GM21381 (cell line): ENCODE measurements at regions not wholly inside any gene's neighbourhood (a gene's known extent, or its start where the extent isn't known, plus 50 kb on each side); places are given as distances from the start of the nearest gene placed in this dataset.

Experiments used
- ATAC-seq: cut with Tn5 transposase; IDR thresholded peaks from one replicate; pipeline ENCODE4 v1.9.1; 2021; ENCODE audit warnings: mild to moderate bottlenecking, moderate library complexity; ENCODE audit not compliant: unreplicated experiment

DNA sequence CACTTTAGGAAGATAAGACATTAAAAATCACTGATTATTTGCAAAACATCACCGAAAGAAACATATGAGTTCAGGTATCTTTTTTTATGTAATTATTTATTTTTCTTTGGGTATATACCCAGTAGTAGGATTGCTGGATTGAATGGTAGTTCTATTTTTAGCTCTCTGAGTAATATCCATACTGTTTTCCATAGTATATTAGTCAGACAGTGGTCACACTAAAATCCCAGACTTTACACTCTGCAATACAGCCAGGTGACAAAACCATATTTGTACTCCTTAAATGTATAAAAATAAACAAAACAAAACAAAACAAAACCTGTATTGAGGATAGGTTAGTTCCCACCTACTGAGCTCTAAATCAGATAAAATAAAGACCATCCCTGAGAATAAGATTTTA lies 1024.3 kb upstream of the EYS start:
- no peak for ATAC-seq

DNA sequence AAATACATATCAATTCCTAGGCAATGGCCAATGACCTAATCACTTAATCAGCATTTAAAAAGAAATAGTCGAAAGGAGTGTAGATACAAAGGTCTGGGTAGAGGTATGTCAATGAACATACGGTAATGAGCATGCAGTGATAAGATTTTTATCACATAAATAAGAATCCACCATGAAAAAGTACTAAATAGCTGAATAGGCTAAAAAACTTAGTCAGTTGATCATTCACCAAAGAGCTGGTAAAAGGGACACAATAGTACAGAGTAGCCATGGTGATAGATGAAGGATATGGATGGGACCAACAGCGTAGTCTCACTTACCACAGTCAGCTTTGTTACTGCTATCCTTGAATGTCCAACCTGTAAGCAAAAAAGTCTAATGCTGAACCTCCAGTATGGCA lies 1018.6 kb upstream of the EYS start:
- no peak for ATAC-seq

DNA sequence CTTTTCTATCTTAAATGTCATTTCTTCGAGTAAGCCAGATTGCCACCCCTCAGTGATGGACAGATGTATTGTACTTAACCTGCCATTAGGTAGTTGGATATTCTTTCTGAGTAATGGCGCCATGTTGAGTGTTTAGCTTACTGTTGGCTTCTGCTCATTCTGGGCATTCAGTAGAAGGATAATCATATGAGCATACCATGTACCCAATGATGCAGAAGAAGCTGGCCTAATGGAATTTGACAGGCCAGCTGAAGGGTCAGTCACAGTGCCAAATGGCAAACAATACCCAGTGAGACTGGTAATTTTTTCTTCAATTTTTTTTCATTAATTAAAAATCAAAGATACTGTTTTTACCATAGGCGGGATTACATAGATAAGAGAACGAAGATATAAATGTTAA lies 1010.8 kb upstream of the EYS start:
- no peak for ATAC-seq

DNA sequence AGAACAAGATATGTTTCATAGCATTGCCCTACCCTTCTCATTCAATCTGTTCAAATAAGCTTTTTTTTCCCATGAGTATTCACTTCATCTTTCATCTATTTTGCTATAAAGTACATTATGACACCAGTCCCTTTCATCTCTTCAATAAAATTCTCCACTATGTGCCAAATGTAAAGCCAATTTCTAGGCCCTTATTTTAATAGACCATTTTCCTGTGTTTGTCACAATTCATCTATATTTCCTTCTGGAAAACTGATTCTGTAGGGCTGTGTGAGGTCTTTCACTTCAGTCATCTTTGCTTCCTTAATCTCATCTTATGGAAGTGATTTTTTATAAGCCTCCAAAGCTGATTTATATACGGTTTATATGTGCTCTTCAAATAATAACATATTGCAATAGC lies 992.4 kb upstream of the EYS start:
- ATAC-seq, result no peak

DNA sequence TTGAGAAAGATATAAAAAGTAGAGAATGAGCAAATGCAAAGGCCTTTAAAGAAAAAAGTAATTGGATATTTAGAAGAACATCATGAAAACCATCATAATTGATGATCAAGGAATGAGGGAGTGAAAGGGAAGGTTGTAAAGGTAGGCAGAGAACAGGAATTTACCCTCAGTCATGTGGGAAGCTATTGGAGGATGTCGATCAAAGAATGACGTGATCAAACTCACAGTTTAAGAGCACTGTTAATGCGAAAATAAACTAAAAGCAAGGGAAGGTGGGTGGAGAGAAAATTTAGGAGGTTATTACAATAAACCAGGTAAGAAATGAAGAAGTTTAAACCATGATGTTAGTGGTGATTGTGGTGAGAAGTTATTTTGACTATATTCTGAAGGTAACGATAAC lies 982.6 kb upstream of the EYS start:
- ATAC-seq, result no peak

DNA sequence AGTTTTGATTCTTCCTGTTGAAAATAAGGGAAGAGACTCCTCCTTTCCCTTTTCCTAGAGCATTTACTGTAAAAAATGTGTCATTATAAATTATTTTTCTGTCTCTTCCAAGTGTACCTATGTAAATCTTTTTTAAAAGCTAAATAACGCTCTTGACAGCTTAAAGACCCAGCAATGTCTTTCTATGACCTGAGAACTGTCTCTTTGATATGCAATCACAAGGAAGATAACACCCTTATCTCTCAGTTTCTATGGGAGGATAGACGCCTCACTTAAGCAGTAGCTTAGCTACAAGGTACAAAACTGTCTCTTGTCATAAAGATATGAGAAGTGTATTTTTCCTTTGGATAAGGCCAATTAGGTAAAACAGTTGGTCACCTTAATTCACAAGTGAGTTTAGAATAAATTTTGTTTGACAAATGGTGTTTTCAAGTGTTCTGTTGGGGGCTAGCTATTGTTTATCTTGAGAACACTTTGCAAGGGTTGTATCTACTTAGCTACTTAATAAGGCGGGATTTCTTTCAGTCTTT lies 980.6 kb upstream of the EYS start:
- no peak for ATAC-seq

DNA sequence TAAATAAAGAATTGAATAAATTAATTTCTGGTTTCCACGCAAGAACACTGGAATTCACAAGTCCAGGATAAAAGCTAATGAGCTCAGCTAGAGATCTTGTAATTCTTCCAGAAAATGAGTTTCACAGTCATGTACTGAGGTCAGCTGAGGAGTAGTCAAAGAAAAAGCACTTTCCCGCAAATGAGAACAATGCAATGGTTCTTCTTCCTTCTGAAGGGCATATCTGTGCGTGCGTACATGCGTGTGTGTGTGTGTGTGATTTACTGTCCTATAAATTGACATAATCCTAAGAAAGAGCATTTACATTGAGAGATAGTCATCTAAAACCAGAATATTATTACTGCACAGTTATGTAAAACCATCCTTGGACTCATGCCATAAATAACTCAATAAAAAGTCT lies 968.9 kb upstream of the EYS start:
- ATAC-seq, result no peak

DNA sequence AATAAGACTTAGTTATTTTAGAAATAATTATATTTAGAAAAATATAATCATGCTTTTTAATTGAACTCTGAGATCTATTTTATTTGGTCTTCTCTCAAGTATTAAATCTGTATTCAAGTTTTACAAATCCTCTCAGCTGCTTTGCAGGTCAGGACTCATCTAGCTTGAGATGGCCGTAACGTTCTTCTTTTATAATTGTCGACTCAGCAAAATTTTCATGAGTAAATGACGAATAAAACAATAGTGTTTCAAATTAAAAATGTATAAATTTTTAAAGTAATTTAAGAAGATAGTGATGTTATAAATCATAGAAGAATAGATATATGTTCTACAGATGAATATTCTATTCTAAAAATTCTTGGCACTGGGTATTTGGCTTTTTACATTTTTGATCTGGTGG lies 957.1 kb upstream of the EYS start:
- no peak for ATAC-seq

DNA sequence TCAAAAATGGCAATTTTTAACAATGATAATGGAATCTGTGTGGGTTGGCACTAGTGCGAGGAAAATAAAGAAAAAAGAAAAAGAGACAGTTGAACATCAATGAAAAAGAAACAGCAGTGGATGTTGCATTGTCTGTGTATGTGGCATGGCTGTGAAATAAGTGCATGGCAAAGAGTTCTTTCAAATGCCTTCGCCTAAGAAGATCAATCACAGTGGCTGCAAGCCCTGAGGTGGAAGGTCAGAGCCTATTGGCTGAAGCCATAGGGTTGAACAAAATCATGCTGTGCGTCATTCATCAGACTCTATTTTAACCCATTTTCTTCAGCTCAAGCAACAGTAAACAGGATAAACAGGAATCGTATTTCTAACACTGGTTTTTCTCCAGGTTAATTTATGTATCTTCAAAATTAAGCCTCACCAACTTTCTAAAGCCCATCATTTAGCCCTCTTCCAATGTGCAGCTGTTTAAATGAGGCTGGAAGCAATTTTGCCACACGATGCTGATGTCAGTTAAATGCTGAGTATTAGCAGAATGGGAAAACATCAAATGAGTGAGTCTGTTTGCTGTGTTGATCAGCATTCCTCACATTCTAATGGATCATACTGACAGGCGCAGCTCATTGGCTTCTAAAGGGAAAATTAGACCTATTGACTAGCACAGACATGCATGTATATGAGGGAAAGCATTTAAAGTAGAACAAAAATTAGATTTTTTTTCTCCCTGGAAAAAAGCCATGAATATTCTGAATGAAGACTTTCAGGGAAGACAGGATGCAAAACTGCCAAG lies 955.9 kb upstream of the EYS start:
- ATAC-seq, result no peak

DNA sequence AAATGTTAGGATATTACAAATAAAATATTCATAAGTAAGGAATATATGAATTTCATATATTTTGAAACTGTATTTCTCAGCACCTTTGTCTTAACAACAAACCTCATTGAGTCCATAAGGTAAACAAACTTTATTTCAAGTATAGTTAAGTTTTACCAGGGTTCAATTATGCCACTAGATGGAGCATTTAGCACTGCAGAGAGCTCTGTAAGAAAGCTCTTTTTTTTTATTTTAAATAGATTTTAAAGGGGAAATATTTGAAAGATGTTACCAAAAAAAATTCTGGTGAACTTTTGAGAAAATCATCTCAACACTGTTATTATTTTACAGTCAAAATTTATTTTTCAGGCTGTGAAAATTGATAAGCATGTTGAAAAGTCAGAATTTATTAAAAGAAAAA lies 955.2 kb upstream of the EYS start:
- ATAC-seq, result no peak

DNA sequence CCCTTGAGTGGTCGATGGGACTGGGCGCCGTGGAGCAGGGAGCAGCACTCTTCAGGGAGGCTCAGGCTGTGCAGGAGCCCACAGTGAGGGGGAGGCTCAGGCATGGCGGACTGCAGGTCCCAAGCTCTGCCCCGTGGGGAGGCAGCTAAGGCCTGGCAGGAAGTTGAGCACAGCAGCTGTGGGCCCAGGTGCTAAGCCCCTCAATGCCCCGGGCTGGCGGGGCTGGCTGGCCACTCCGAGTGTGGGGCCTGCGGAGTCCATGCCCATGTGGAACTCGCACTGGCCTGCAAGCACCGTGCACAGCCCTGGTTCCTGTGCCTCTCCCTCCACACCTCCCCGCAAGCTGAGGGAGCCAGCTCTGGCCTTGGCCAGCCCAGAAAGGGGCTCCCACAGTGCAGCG lies 948.4 kb upstream of the EYS start:
- ATAC-seq, result no peak

DNA sequence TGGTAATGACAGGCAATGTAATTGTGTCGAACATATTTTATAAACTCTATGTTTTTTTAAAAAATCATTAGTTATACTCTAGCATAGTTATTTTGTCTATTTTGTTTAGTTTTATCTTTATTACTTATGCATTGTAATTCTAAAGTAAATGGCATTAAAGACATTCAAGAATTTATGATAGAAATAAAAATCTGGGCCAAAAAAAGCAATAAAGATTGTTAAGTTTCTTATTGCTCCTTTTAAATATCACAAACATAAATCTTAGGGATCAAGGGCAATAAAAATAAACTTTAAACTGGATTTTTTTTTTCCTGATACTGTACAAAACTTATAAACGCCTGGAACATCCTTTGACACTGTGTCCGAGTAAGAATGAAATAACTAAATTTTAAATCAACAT lies 931.5 kb upstream of the EYS start:
- ATAC-seq, result no peak

DNA sequence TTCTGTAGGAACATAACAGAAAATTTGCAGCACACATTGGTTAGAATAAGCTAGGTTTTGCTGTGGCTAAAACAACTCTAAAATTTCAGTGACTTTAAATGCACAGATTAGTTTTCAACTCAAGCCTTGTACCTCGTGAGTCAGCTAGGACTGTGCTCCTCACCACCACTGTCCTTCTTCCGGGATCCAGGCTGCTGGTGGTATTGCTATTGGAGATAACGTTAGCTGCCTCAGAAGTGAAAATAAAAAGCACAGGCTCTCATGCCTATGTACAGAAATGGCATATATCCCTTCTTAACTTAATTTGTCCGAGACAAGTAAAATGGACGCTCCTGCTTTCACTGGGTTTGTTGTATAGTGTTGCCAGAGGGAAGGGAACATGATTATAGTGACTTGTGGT lies 931.1 kb upstream of the EYS start:
- no peak for ATAC-seq

DNA sequence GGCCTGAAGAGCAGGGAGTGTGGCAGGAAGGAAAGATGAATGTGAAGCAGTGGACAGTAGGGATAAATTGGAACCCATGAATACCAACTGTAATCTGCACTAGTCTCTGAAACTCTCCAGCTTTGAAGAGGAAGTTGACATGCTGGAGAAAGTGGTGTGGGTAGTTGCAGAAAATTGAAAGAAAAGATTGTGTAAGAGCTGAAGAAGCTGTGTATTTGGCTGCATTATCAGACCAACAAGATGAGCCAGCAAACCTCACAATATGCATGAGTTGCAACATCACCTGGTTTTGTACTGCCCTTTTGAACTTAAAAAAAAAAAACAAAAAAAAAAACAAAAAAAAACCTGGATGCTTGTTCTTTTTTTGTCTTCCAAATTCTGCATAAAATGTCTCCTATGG lies 921.9 kb upstream of the EYS start:
- no peak for ATAC-seq

DNA sequence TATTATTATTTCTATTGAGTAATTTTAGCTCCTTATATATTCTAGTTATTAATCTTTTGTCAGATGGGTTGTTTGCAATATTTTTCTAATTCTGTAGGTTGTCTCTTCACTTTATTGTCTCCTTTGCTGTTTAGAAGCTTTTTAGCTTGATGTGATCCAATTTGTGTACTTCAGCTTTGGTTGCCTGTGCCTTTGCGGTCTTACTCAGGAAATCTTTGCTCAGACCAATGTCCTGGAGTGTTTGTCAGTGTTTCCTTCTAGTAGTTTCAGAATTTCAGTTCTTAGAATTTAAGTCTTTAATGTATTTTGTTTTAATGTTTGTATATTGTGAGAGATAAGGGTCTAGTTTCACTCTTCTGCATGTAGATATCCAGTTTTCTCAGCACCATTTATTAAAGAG lies 916.0 kb upstream of the EYS start:
- no peak for ATAC-seq

DNA sequence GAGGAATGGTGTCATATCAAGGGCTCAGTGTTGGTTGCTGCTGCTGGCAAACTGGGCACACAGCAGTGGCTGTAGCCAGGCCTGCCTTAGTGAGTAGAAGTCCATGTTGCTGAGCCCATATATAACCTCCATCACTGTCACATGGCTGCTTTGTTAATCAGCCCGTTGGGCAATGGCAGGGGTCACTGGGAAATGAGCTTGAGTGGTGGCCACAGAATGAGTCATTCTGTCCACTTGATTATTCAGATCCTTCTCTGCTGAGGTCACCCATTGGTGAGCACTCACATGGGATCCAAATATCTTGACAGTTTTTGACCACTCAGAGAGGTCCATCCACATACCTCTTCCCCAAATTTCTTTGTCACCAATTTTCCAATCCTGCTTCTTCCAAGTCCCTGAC lies 898.9 kb upstream of the EYS start:
- no peak for ATAC-seq

DNA sequence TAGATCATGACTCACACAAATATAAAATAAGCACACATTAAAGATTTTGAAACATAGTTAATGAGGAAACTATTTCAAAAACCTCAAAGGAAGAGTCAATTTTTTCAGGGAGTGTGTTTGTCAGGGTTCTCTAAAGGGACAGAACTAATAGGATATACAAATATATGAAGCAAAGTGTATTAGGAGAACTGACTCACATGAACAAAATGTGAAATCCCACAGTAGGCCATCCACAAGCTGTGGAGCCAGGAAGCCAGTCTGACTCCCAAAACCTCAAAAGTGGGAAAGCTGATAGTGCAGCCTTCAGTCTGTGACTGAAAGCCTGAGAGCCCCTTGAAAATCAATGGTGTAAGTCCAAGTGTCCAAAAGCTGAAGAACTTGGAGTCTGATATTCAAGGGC lies 898.0 kb upstream of the EYS start:
- no peak for ATAC-seq

DNA sequence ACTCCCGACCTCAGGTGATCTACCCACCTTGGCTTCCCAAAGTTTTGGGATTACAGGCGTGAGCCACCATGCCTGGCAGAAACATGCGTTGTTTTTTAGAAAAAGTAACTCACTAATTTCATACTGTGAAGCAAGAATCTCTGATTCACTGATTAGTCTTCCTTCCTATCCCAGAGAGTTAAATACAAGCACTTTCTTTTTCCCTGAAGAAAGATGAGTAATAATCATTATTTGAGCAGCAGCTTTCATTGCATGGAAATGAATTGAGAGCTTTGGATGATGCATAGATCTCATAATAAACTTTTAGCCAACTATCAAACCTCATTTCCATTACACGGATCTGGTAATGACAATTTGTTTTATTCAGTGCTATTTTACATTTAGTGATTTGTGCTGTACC lies 892.5 kb upstream of the EYS start:
- ATAC-seq, result no peak

DNA sequence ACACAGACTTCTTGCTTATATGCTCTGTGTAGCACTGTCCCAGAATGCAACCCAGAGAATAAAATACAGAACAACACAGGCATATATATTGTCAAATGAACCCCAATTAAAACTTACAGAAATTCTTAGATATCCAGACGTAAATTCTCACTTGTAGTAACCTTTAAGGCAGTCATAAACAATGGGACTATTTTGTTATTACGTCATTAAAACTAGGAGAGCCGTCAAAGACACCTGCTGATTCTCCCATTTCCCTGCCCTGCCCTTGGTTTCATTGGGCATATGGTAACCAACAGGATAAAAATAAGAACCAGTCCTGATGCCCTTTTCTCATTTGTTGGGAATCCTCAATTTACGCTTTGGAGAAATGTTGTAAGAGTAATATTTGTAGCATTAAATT lies 871.3 kb upstream of the EYS start:
- ATAC-seq, result no peak

DNA sequence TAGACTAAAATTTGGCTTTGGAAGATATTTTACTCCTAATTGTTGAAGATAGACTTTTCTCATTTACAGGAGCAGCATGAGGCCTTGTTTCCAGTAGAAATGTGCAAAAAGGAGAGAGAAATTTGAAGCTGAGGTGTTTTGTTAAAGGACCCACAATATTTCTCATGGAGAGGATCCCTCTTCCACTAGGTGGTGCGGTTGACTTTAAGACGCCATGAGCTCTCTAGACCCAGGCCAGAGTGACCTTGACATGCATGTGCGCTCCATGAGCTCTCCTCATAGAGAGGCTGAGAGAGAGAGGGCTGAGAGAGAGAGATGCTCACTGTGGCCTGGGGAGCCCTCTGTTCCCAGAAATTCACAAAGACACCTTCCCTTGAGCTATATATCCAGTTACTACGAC lies 861.2 kb upstream of the EYS start:
- ATAC-seq, result no peak

DNA sequence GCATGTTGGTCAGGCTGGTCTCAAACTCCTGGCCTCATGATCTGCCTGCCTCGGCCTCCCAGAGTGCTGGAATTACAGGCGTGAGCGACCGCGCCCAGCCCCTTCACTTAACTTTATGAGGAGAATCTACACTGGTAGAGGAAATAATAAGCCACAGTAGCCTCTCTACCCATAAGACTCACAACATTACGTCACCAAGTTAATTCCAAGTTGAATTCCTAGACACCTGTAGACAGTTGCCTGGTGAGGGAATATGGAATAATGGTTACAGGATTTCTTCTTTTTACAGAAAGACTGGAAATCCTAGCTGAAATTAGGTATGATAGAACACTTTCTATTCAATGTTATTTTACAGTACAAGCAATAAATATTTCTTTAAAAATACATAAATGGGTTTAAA lies 854.5 kb upstream of the EYS start:
- ATAC-seq, result no peak

DNA sequence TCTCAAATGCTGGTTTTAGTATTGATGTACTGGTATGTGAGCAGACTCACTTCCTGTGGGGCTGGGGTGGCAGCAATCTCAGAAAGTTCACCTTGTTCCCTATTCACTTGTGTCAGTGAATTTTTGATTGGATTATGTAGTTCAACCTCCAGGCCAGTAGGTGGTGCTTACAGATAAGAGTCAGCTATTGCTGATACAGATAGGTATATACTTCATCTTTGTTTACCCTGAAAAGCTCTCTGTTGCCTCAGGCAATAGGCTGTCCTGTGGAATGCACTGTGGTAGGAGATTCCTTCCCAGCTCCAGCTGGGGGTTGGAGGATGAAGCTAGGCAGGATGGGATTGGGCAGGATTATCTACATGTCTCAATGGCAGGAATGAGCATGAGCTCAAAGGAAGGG lies 851.2 kb upstream of the EYS start:
- no peak for ATAC-seq

DNA sequence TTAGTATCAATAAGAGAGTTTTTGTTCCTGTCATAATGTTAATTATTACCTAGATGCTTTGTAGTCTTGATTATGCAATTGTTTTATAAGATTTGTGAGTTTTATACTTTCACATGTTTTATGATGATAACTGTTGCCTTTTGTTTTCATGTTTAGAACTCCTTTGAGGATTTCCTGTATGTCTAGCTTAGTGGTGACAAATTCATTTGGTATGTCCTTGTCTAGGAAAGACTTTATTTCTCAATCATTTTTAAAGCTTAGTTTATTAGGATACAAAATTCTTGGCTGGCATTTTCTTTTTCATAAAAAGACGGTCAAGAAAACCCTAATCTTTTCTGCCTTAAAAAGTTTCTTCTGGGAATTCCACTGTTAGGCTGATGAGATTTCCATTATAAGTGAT lies 849.9 kb upstream of the EYS start:
- ATAC-seq, result no peak
